Activated CD4-positive, alpha-beta T cell treated with anti-CD3 and anti-CD28 coated beads, Interleukin-2, amount 50 U/mL, for 24 hours (primary cell): ENCODE measurements at regions not wholly inside any gene's neighbourhood (a gene's known extent, or its start where the extent isn't known, plus 50 kb on each side); places are given as distances from the start of the nearest gene placed in this dataset.
A peak's percentile ranks its signal among the peaks of the same experiment; 100 is the strongest.

ENCODE experiments used
- DNase-seq, 2 donors: peaks; one replicate each; pipeline ENCODE4 v3.0.0-alpha.2; 2020; ENCODE audit warnings: low read depth in 1 of 2, low spot score in 1 of 2

- DNase-seq = peak in 1 of 2 donors; percentile 39
Measured at GRCh38 chr6:14858808-14859207, 387.1 kb upstream of the JARID2 start.

- DNase-seq = no peak
Measured at GRCh38 chr6:14860774-14861173, 385.1 kb upstream of the JARID2 start.

GRCh38 chr6:14861491-14861943 lies 384.4 kb upstream of the JARID2 start:
- no peak for DNase-seq

GRCh38 chr6:14862845-14863244 lies 383.0 kb upstream of the JARID2 start:
- no peak for DNase-seq

GRCh38 chr6:14863902-14864850 lies 381.7 kb upstream of the JARID2 start:
- no peak for DNase-seq

- DNase-seq = no peak
Measured at GRCh38 chr6:14865531-14866100, 380.3 kb upstream of the JARID2 start.

- no peak for DNase-seq
Measured at GRCh38 chr6:14867802-14868201, 378.1 kb upstream of the JARID2 start.

GRCh38 chr6:14871221-14871620 lies 374.6 kb upstream of the JARID2 start:
- DNase-seq = no peak

GRCh38 chr6:14873101-14873500 lies 372.8 kb upstream of the JARID2 start:
- DNase-seq = no peak

- no peak for DNase-seq
Measured at GRCh38 chr6:14873781-14874441, 372.0 kb upstream of the JARID2 start.

- no peak for DNase-seq
Measured at GRCh38 chr6:14874975-14875480, 370.8 kb upstream of the JARID2 start.

GRCh38 chr6:14875481-14876063 lies 370.3 kb upstream of the JARID2 start:
- DNase-seq = peak in 1 of 2 donors; percentile 45

- peak in 1 of 2 donors; percentile 41 for DNase-seq
Measured at GRCh38 chr6:14876778-14877613, 368.9 kb upstream of the JARID2 start.

- no peak for DNase-seq
Measured at GRCh38 chr6:14877758-14878157, 368.1 kb upstream of the JARID2 start.

GRCh38 chr6:14880052-14880451 lies 365.8 kb upstream of the JARID2 start:
- no peak for DNase-seq

GRCh38 chr6:14880677-14881076 lies 365.2 kb upstream of the JARID2 start:
- DNase-seq = no peak

- DNase-seq = no peak
Measured at GRCh38 chr6:14881398-14881797, 364.5 kb upstream of the JARID2 start.

GRCh38 chr6:14882394-14883026 lies 363.4 kb upstream of the JARID2 start:
- DNase-seq = no peak

- no peak for DNase-seq
Measured at GRCh38 chr6:14883921-14884320, 361.9 kb upstream of the JARID2 start.

- DNase-seq = no peak
Measured at GRCh38 chr6:14885498-14885897, 360.4 kb upstream of the JARID2 start.
